HepG2 (cell line): ENCODE measurements at regions not wholly inside any gene's neighbourhood (a gene's known extent, or its start where the extent isn't known, plus 50 kb on each side); places are given as distances from the start of the nearest gene placed in this dataset.

Experiments
- ATAC-seq: fragments of 200-7000 bp; cut with Tn5 transposase; 3 replicates; pipeline ENCODE4 v1.9.1; 2020; ENCODE audit warnings: mild to moderate bottlenecking, moderate library complexity
- BruUV-seq: library from RNA; stranded (reverse); fragments of 400-500 nt; replicated peaks from 2 replicates; lab custom pipeline; 2021; lab: Mats Ljungman, UMichigan
- CTCF ChIA-PET: fragments of 300-600 bp; formaldehyde crosslinking; extraction: SDS; loops from one replicate; lab custom pipeline; 2021; ENCODE audit warnings: low total read pairs, inconsistent platforms, low intra/inter-chr PET ratio; lab: Yijun Ruan, JAX
- POLR2A ChIA-PET: fragments of 350-600 bp; sonication (Branson Sonifier 250); formaldehyde crosslinking; loops from one replicate; lab custom pipeline; 2020; ENCODE audit warnings: antibody characterized with exemption, inconsistent platforms; lab: Yijun Ruan, JAX
- DNase-seq: peaks from one replicate; pipeline ENCODE4 v3.0.0-alpha.2; 2015; ENCODE audit warnings: low spot score
- FAIRE-seq: peaks from 3 replicates; lab custom pipeline; 2011; peaks lifted over from hg19 to GRCh38; lab: Jason Lieb, UNC
- H2AFZ ChIP-seq: one replicate; pipeline ENCODE4 v1.6.1; 2011; ENCODE audit warnings: low read length, inconsistent platforms
- H3K27ac ChIP-seq: fragments of 300-600 bp; 3 replicates; pipeline ENCODE4 v1.8.0; 2011; ENCODE audit warnings: mixed run types, mild to moderate bottlenecking, mixed read lengths, low read length, inconsistent platforms; ENCODE audit not compliant: insufficient read depth; ENCODE audit errors: extremely low read length
- H3K27me3 ChIP-seq, 2 experiments: fragments of 200-600 bp in 1 of 2; 2 replicates in 1 of 2; 3 replicates in 1 of 2; pipeline versions ENCODE4 v1.6.0 to v1.8.0; 2011; ENCODE audit warnings: low read length in 2 of 2, mild to moderate bottlenecking in 2 of 2, moderate library complexity in 2 of 2, inconsistent platforms in 1 of 2; ENCODE audit not compliant: insufficient read depth in 2 of 2, control insufficient read depth in 1 of 2
- H3K36me3 ChIP-seq, 2 experiments: fragments of 200-600 bp in 1 of 2; replicated peaks in 1 of 2; 2 replicates in 1 of 2; 3 replicates in 1 of 2; pipeline versions ENCODE4 v1.5.1 to v1.8.0; 2011; ENCODE audit warnings: low read length in 2 of 2, inconsistent platforms in 1 of 2; ENCODE audit not compliant: insufficient read depth in 2 of 2, control insufficient read depth in 1 of 2
- H3K4me1 ChIP-seq: 2 replicates; pipeline ENCODE4 v1.5.1; 2012; ENCODE audit warnings: low read length, inconsistent platforms; ENCODE audit not compliant: insufficient read depth
- H3K4me2 ChIP-seq: 2 replicates; pipeline ENCODE4 v1.6.0; 2011; ENCODE audit warnings: low read depth, low read length, inconsistent platforms
- H3K4me3 ChIP-seq, 3 experiments: fragments of 200-600 bp in 1 of 3; sonication (generic), shearing (Covaris generic) in 1 of 3; replicated peaks in 1 of 3; 2 replicates each; pipeline ENCODE4 v1.5.1; 2011 to 2016; ENCODE audit warnings: low read length in 3 of 3, inconsistent platforms in 2 of 3, low read depth in 2 of 3, mild to moderate bottlenecking in 2 of 3, control low read depth in 1 of 3, mixed read lengths in 1 of 3; ENCODE audit not compliant: insufficient read depth in 1 of 3
- H3K79me2 ChIP-seq: one replicate; pipeline ENCODE4 v1.6.1; 2011; ENCODE audit warnings: low read length, inconsistent platforms; ENCODE audit not compliant: insufficient read depth
- H3K9ac ChIP-seq: 2 replicates; pipeline ENCODE4 v1.6.0; 2011; ENCODE audit warnings: mild to moderate bottlenecking, low read depth, low read length, inconsistent platforms; ENCODE audit not compliant: insufficient read depth
- H3K9me3 ChIP-seq: 2 replicates; pipeline ENCODE4 v1.5.1; 2012; ENCODE audit warnings: mild to moderate bottlenecking, low read length
- H4K20me1 ChIP-seq: 2 replicates; pipeline ENCODE4 v1.6.0; 2011; ENCODE audit warnings: inconsistent platforms, mild to moderate bottlenecking, low read length, moderate library complexity; ENCODE audit not compliant: insufficient read depth
- CHD4 ChIP-seq: fragments of 200-600 bp; sonication (generic); IDR thresholded peaks from 2 replicates; pipeline ENCODE4 v1.7.0; 2017; ENCODE audit warnings: mild to moderate bottlenecking, low read length, borderline replicate concordance
- IKZF5 ChIP-seq: IDR thresholded peaks from 2 replicates; pipeline ENCODE4 v1.6.1; 2018; ENCODE audit warnings: missing genetic modification reagents, mild to moderate bottlenecking, missing compliant biosample characterization
- MZF1 ChIP-seq: sonication (generic); formaldehyde crosslinking; IDR thresholded peaks from 2 replicates; pipeline ENCODE4 v1.8.1; 2023; ENCODE audit warnings: mild to moderate bottlenecking, missing genetic modification reagents, borderline replicate concordance
- NR2F6 ChIP-seq, 2 experiments: IDR thresholded peaks; 2 replicates each; pipeline ENCODE4 v1.6.1; 2016; ENCODE audit warnings: antibody characterized with exemption in 1 of 2, mild to moderate bottlenecking in 1 of 2
- PAXIP1 ChIP-seq: sonication (generic); formaldehyde crosslinking; conservative IDR thresholded peaks from 2 replicates; pipeline ENCODE4 v1.4.0; 2020; ENCODE audit warnings: mild to moderate bottlenecking, missing genetic modification reagents, moderate library complexity
- PCBP2 ChIP-seq: fragments of 200-400 bp; formaldehyde crosslinking; optimal IDR thresholded peaks from 2 replicates; pipeline ENCODE3; 2018; ENCODE audit warnings: low read length, low read depth; ENCODE audit not compliant: poor library complexity, severe bottlenecking
- PHF20 ChIP-seq: sonication (generic); formaldehyde crosslinking; IDR thresholded peaks from 2 replicates; pipeline ENCODE4 v1.5.0; 2020; ENCODE audit warnings: mild to moderate bottlenecking, missing genetic modification reagents
- TBX2 ChIP-seq: sonication (generic); formaldehyde crosslinking; IDR thresholded peaks from 2 replicates; pipeline ENCODE4 v1.5.0; 2020; ENCODE audit warnings: missing genetic modification reagents, mild to moderate bottlenecking, borderline replicate concordance
- YEATS4 ChIP-seq: sonication (generic); formaldehyde crosslinking; IDR thresholded peaks from 2 replicates; pipeline ENCODE4 v1.4.0; 2020; ENCODE audit warnings: missing genetic modification reagents, borderline replicate concordance
- ZNF280B ChIP-seq: sonication (generic); formaldehyde crosslinking; IDR thresholded peaks from 2 replicates; pipeline ENCODE4 v1.5.0; 2020; ENCODE audit warnings: missing genetic modification reagents, mild to moderate bottlenecking, borderline replicate concordance
- ZNF629 ChIP-seq: sonication (generic); formaldehyde crosslinking; conservative IDR thresholded peaks from 2 replicates; pipeline ENCODE4 v1.5.0; 2020; ENCODE audit warnings: missing genetic modification reagents
- WGBS: methylation state at CpG from one replicate; pipeline ENCODE4 v1.1.6; 2017; ENCODE audit warnings: low lambda C conversion rate; 5-methylcytosine and 5-hydroxymethylcytosine counted together
- in situ Hi-C: cut with HindIII; loops from 2 replicates; pipeline ENCODE4 v1.10.0; 2017; ENCODE audit warnings: low pct_unique_long_range_greater_than_20kb; ENCODE audit not compliant: extremely low pct_ligation_motif_present
- intact Hi-C: fragments of 100-400 bp; cut with micrococcal nuclease; formaldehyde crosslinking; loops from one replicate; pipeline ENCODE4 v1.10.0; 2022; ENCODE audit not compliant: unreplicated experiment

GRCh38 chr2:234771176-234771575 is 180.6 kb upstream of the SH3BP4 start:
- H3K9me3 ChIP-seq: no peaks in the 10 kb centered on the region
- no peaks in the 10 kb centered on the region for H3K36me3 ChIP-seq
- POLR2A ChIA-PET: interaction anchor here (0.8 to 1.9 kb wide), 14 partner anchors 13 to 229 kb away, joined by 3 to 12 read pairs (median 3); no protein-coding TSS in a partner anchor
- no peaks in the 10 kb centered on the region for H3K79me2 ChIP-seq
- no peak for TF ChIP-seq PHF20 (CRISPR knock-in tag)
- TF ChIP-seq CHD4: 0 out of 2 replicates have a peak, but pooled peaks have one; percentile 58
- TF ChIP-seq PAXIP1: 0 out of 2 replicates have a peak, but pooled peaks have one; percentile 4
- TF ChIP-seq TBX2 (CRISPR knock-in tag): 0 out of 2 replicates have a peak, but pooled peaks have one; percentile 1
- 0 out of 2 replicates have a peak, but pooled peaks have one; percentile 24 for TF ChIP-seq IKZF5 (CRISPR knock-in tag)
- TF ChIP-seq NR2F6 (IDR thresholded peaks at IDR 0.05): no peak
- 0 out of 2 replicates have a peak, but pooled peaks have one; percentile 4 for TF ChIP-seq NR2F6 (CRISPR knock-in tag; IDR thresholded peaks at IDR 0.05)
- 0 out of 2 replicates have a peak, but pooled peaks have one; percentile 3 for TF ChIP-seq YEATS4 (CRISPR knock-in tag)
- TF ChIP-seq ZNF629 (CRISPR knock-in tag): 0 out of 2 replicates have a peak, but pooled peaks have one; percentile 10
- TF ChIP-seq PCBP2: peak; percentile 14
- no peak for TF ChIP-seq MZF1
- TF ChIP-seq ZNF280B: no peak
- TF ChIP-seq, all 625 proteins: peak for 8
- 23% methylated on average over 2 of the region's 2 CpGs for WGBS
- intact Hi-C loops: no loop called here
- no peaks in the 10 kb centered on the region for H3K27me3 ChIP-seq
- H3K4me3 ChIP-seq: no peak overlapping the region; a peak in 1 of 6 replicates
- FAIRE-seq (no peak), ATAC-seq (peak; percentile 30; the same call in 2 of the 3 replicates), DNase-seq (no peak)
- H2AFZ ChIP-seq: no peak overlapping the region
- peak overlapping the region; percentile 23; the same call in 1 of the 2 replicates for H3K4me2 ChIP-seq
- peaks cover 83% of the 10 kb centered on the region for H3K4me1 ChIP-seq
- BruUV-seq: no TSS peak
- in situ Hi-C loops: no loop called here
- CTCF ChIA-PET: no interaction called here
- H3K27ac ChIP-seq: peak overlapping the region; percentile 8
- no peak overlapping the region for H3K9ac ChIP-seq
- no peaks in the 10 kb centered on the region for H4K20me1 ChIP-seq
